Calu3 (cell line): ENCODE measurements at regions not wholly inside any gene's neighbourhood (a gene's known extent, or its start where the extent isn't known, plus 50 kb on each side); places are given as distances from the start of the nearest gene placed in this dataset.

Experiments used
- BruUV-seq: library from RNA; stranded (reverse); fragments of 400-500 nt; replicated peaks from 2 replicates; lab custom pipeline; 2021; lab: Mats Ljungman, UMichigan
- CTCF ChIA-PET: fragments of 300-600 bp; sonication (Branson Sonifier 250); formaldehyde crosslinking; loops from one replicate; lab custom pipeline; 2022; ENCODE audit warnings: antibody characterized with exemption; lab: Charles Lee
- DNase-seq: peaks from one replicate; pipeline ENCODE4 v3.0.0; 2022
- H3K27ac Mint-ChIP-seq: one replicate; pipeline ENCODE4 v1.8.0; 2022; ENCODE audit warnings: mixed read lengths; ENCODE audit not compliant: unreplicated experiment
- H3K27me3 Mint-ChIP-seq: one replicate; pipeline ENCODE4 v1.8.0; 2022; ENCODE audit warnings: mixed read lengths; ENCODE audit not compliant: unreplicated experiment
- H3K36me3 Mint-ChIP-seq: one replicate; pipeline ENCODE4 v1.8.0; 2022; ENCODE audit warnings: mild to moderate bottlenecking, moderate library complexity, mixed read lengths; ENCODE audit not compliant: insufficient read depth, unreplicated experiment
- H3K4me1 Mint-ChIP-seq: one replicate; pipeline ENCODE4 v1.8.0; 2022; ENCODE audit warnings: mild to moderate bottlenecking, low read depth, mixed read lengths; ENCODE audit not compliant: unreplicated experiment
- H3K4me3 Mint-ChIP-seq: one replicate; pipeline ENCODE4 v1.8.0; 2022; ENCODE audit warnings: mild to moderate bottlenecking, low read depth, moderate library complexity, mixed read lengths; ENCODE audit not compliant: unreplicated experiment
- H3K9me3 Mint-ChIP-seq: one replicate; pipeline ENCODE4 v1.8.0; 2022; ENCODE audit warnings: low read depth, mixed read lengths; ENCODE audit not compliant: unreplicated experiment
- intact Hi-C: fragments of 100-400 bp; cut with micrococcal nuclease; formaldehyde crosslinking; loops from one replicate; pipeline ENCODE4 v1.10.0; 2022; ENCODE audit not compliant: unreplicated experiment
- TF ChIP-seq, protein P1 (sequence below): fragments of 200-600 bp; IDR thresholded peaks from one replicate; pipeline ENCODE4 v1.8.0; 2022; ENCODE audit warnings: antibody characterized with exemption; ENCODE audit not compliant: unreplicated experiment

DNA sequence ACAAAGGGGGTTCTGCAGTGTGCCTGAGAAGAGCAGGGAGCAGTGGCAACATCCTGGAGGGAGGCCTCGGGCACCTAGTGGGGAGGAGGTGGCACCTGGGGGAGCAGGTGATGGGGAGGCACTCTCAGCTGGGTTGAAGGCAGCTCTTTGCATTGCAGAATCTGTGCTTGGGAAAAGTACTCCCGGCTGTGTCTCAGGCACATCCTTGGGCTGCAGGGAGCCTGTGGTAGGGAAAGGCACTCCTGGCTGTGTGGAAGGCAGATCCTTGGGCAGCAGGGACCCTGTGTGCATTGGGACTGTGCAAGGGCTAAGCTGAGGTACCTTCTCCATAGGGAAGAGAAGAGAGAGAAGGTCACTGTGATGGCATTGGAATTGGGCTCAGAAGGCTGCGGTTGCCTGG, 52.8 kb upstream of the ANTXRL start:
- CTCF ChIA-PET: no interaction called here
- no TSS peak for BruUV-seq
- peak; percentile 3 for DNase-seq
- Mint-ChIP-seq H3K4me3 (no peak overlapping the region), H3K9me3 (no peaks in the 10 kb centered on the region), H3K36me3 (no peaks in the 10 kb centered on the region), H3K4me1 (peaks cover 7% of the 10 kb centered on the region), H3K27me3 (peaks cover 74% of the 10 kb centered on the region), H3K27ac (no peak overlapping the region)
- intact Hi-C loops: loop anchor here (5.0 kb wide), 1 partner anchor 323 kb away; the partner anchor contains the start of gene GPRIN2
- TF ChIP-seq, protein P1, sequence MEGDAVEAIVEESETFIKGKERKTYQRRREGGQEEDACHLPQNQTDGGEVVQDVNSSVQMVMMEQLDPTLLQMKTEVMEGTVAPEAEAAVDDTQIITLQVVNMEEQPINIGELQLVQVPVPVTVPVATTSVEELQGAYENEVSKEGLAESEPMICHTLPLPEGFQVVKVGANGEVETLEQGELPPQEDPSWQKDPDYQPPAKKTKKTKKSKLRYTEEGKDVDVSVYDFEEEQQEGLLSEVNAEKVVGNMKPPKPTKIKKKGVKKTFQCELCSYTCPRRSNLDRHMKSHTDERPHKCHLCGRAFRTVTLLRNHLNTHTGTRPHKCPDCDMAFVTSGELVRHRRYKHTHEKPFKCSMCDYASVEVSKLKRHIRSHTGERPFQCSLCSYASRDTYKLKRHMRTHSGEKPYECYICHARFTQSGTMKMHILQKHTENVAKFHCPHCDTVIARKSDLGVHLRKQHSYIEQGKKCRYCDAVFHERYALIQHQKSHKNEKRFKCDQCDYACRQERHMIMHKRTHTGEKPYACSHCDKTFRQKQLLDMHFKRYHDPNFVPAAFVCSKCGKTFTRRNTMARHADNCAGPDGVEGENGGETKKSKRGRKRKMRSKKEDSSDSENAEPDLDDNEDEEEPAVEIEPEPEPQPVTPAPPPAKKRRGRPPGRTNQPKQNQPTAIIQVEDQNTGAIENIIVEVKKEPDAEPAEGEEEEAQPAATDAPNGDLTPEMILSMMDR: no peak

DNA sequence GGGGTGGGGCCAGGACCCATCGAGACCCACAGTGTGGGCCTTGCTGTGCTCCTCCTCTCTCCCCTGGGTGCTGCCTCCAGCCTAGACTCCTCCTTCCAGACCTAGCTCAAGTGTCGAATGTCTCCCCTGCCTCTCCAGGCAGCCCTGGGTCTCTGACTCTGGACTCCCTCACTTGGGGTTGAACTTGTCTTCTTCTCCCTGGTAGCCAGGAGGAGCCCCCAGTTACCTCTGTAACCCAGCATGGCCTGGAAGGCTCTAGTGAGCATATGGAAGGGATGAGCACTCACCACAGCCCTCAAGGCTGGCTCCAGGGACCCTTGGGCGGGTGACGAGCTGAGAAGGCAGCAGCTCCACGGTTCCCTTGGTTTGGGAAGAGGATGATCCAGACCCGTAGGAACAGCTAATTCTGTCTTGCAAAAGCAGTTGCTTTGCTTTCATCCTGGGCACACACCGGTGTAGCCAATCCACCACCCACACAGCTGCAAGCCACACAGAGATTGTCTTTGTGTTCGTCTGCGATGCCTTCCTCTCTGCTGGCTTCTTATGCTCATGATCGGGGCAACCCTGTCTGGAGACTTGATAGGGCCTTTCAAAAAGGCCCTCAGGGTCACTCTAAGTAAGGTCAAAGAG, 52.3 kb upstream of the ANTXRL start:
- TF ChIP-seq, protein P1: no peak
- Mint-ChIP-seq H3K27me3 (peaks cover 76% of the 10 kb centered on the region), H3K27ac (no peak overlapping the region), H3K9me3 (no peaks in the 10 kb centered on the region), H3K4me3 (no peak overlapping the region), H3K4me1 (peaks cover 2% of the 10 kb centered on the region), H3K36me3 (no peaks in the 10 kb centered on the region)
- CTCF ChIA-PET: no interaction called here
- no TSS peak for BruUV-seq
- DNase-seq: peak; percentile 2
- intact Hi-C loops: loop anchor here (5.0 kb wide), 1 partner anchor 323 kb away; the partner anchor contains the start of gene GPRIN2

DNA sequence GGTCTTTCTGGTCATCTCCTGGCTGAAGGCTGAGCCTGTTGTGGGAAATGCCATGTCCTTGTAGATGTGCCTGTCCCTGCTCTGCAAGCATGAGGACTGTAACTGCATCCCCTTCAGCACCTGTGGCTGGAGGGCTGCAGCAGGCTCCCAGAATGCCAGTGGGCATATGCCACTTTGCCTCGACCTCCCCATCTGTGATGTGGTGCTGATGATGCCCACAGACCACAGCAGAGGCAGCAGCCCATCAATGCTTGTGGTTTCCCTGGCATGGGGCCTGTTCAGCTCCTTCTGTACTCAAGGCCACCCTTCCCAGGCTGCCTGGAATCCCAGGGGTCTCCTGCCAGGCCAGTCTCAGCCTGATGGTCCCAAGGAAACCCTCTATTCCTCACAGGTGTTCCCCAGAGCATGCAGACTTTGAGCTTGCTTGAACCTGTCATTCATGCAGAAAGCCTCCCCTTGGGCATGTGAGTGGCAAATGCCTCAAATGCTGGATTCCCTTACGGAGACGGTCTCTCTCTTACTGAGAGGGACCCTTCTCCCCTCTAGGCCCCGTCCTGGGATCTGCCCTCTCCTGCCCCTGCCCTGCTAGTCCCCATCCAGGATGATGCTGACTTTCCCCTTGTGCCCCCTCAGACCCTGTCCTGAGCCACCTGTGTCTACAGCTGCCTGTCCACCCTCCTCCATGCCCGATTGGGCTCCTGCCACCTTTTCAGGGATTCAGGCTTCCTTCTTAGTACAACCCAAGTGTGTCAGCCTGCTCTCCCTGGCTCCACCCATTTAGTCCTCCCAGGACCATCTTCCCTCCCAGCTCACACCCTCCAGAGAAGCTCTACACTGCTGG, 50.9 kb upstream of the ANTXRL start:
- Mint-ChIP-seq H3K4me3 (no peak overlapping the region), H3K9me3 (no peaks in the 10 kb centered on the region), H3K4me1 (no peaks in the 10 kb centered on the region), H3K36me3 (no peaks in the 10 kb centered on the region), H3K27me3 (peaks cover 85% of the 10 kb centered on the region), H3K27ac (no peak overlapping the region)
- CTCF ChIA-PET: interaction anchor here (0.9 to 1.4 kb wide), 2 partner anchors 9 to 19 kb away, joined by 3 read pairs; no protein-coding TSS in a partner anchor
- BruUV-seq: no TSS peak
- TF ChIP-seq, protein P1: no peak
- DNase-seq: no peak
- intact Hi-C loops: no loop called here

DNA sequence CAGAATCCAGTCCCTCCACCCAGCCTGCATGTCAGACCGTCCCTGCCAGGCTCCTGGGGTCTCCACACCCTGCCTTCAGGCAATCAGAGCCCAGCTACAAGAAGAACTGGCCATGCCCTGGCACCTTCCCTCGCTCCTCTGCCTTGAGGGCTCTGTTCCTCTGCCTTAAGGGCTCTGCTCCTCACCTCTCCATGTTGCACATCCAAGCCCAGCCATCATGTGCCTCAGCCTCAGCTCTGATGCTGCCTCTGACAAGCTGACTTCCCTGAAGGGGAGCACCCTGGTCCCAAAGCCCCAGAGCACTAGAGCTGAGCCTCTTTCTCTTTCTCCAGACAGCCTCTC, 50.3 kb upstream of the ANTXRL start:
- CTCF ChIA-PET: interaction anchor here (0.6 to 1.4 kb wide), 2 partner anchors 19 to 47 kb away, joined by 3 read pairs; no protein-coding TSS in a partner anchor
- peaks cover 91% of the 10 kb centered on the region for H3K27me3 Mint-ChIP-seq
- no peaks in the 10 kb centered on the region for H3K9me3 Mint-ChIP-seq
- H3K36me3 Mint-ChIP-seq: no peaks in the 10 kb centered on the region
- H3K4me1 Mint-ChIP-seq: no peaks in the 10 kb centered on the region
- H3K4me3 Mint-ChIP-seq: no peak overlapping the region
- no peak for DNase-seq
- BruUV-seq: no TSS peak
- intact Hi-C loops: no loop called here
- TF ChIP-seq, protein P1: no peak
- H3K27ac Mint-ChIP-seq: no peak overlapping the region
